Activated CD4-positive, alpha-beta T cell treated with anti-CD3 and anti-CD28 coated beads, Interleukin-2, amount 10 ng/mL, durations not matched to agents 7 days and 5 days (primary cell): ENCODE measurements at regions not wholly inside any gene's neighbourhood (a gene's known extent, or its start where the extent isn't known, plus 50 kb on each side); places are given as distances from the start of the nearest gene placed in this dataset.

Source experiments
- CTCF ChIA-PET: fragments of 350-600 bp; sonication (Branson Sonifier 250); formaldehyde crosslinking; loops from one replicate; lab custom pipeline; 2021; ENCODE audit warnings: antibody characterized with exemption; lab: Charles Lee
- POLR2A ChIA-PET: fragments of 350-600 bp; sonication (Branson Sonifier 250); formaldehyde crosslinking; loops from one replicate; lab custom pipeline; 2021; ENCODE audit warnings: antibody characterized with exemption; lab: Charles Lee
- DNase-seq: peaks from one replicate; pipeline ENCODE4 v3.0.0-alpha.2; 2020
- H3K27ac Mint-ChIP-seq: one replicate; pipeline ENCODE4 v1.8.0; 2021; ENCODE audit warnings: mild to moderate bottlenecking, moderate library complexity, mixed read lengths
- H3K27me3 Mint-ChIP-seq: one replicate; pipeline ENCODE4 v1.8.0; 2021; ENCODE audit warnings: mixed read lengths
- H3K36me3 Mint-ChIP-seq: one replicate; pipeline ENCODE4 v1.8.0; 2021; ENCODE audit warnings: low read depth, mixed read lengths
- H3K4me1 Mint-ChIP-seq: one replicate; pipeline ENCODE4 v1.8.0; 2021; ENCODE audit warnings: mixed read lengths
- H3K4me3 Mint-ChIP-seq: one replicate; pipeline ENCODE4 v1.8.0; 2021; ENCODE audit warnings: mild to moderate bottlenecking, moderate library complexity, mixed read lengths
- H3K9me3 Mint-ChIP-seq: one replicate; pipeline ENCODE4 v1.8.0; 2021; ENCODE audit warnings: mixed read lengths

- H3K4me3 Mint-ChIP-seq: no peak overlapping the region
- H3K27me3 Mint-ChIP-seq: peaks cover 19% of the 10 kb centered on the region
- POLR2A ChIA-PET: no interaction called here
- no peak overlapping the region for H3K27ac Mint-ChIP-seq
- H3K4me1 Mint-ChIP-seq: peaks cover 3% of the 10 kb centered on the region
- no peaks in the 10 kb centered on the region for H3K36me3 Mint-ChIP-seq
- CTCF ChIA-PET: no interaction called here
- DNase-seq: no peak
- peaks cover 6% of the 10 kb centered on the region for H3K9me3 Mint-ChIP-seq
These were observed 144.7 kb upstream of the IRX3 start for GRCh38 chr16:54431041-54431996.

GRCh38 chr16:54430491-54431030 is 144.0 kb upstream of the IRX3 start:
- no peak for DNase-seq
- Mint-ChIP-seq H3K4me1 (peaks cover 3% of the 10 kb centered on the region), H3K36me3 (no peaks in the 10 kb centered on the region), H3K4me3 (no peak overlapping the region), H3K27me3 (peaks cover 19% of the 10 kb centered on the region), H3K27ac (no peak overlapping the region), H3K9me3 (peaks cover 4% of the 10 kb centered on the region)
- CTCF ChIA-PET: no interaction called here
- POLR2A ChIA-PET: no interaction called here

GRCh38 chr16:54429029-54429428 is 142.4 kb upstream of the IRX3 start:
- no peak overlapping the region for H3K27ac Mint-ChIP-seq
- peaks cover 4% of the 10 kb centered on the region for H3K9me3 Mint-ChIP-seq
- CTCF ChIA-PET: no interaction called here
- H3K36me3 Mint-ChIP-seq: no peaks in the 10 kb centered on the region
- DNase-seq: no peak
- H3K4me3 Mint-ChIP-seq: no peak overlapping the region
- peaks cover 3% of the 10 kb centered on the region for H3K4me1 Mint-ChIP-seq
- peaks cover 19% of the 10 kb centered on the region for H3K27me3 Mint-ChIP-seq
- POLR2A ChIA-PET: no interaction called here

GRCh38 chr16:54426553-54426849 is 139.9 kb upstream of the IRX3 start:
- CTCF ChIA-PET: interaction anchor here (0.6 to 1.2 kb wide), 3 partner anchors 13 to 343 kb away, joined by 3 to 4 read pairs (median 3); no protein-coding TSS in a partner anchor
- POLR2A ChIA-PET: no interaction called here
- Mint-ChIP-seq H3K4me1 (peaks cover 3% of the 10 kb centered on the region), H3K27ac (no peak overlapping the region), H3K4me3 (no peak overlapping the region), H3K36me3 (no peaks in the 10 kb centered on the region), H3K9me3 (peaks cover 4% of the 10 kb centered on the region), H3K27me3 (peaks cover 19% of the 10 kb centered on the region)
- DNase-seq: no peak

- CTCF ChIA-PET: interaction anchor here (0.6 to 1.2 kb wide), 2 partner anchors 13 to 343 kb away, joined by 3 to 4 read pairs; no protein-coding TSS in a partner anchor
- DNase-seq: no peak
- peaks cover 13% of the 10 kb centered on the region for H3K27me3 Mint-ChIP-seq
- POLR2A ChIA-PET: no interaction called here
- no peak overlapping the region for H3K27ac Mint-ChIP-seq
- no peaks in the 10 kb centered on the region for H3K36me3 Mint-ChIP-seq
- H3K4me1 Mint-ChIP-seq: no peaks in the 10 kb centered on the region
- no peak overlapping the region for H3K4me3 Mint-ChIP-seq
- peaks cover 4% of the 10 kb centered on the region for H3K9me3 Mint-ChIP-seq
These were observed 139.3 kb upstream of the IRX3 start for GRCh38 chr16:54425681-54426552.

GRCh38 chr16:54425068-54425467 is 138.5 kb upstream of the IRX3 start:
- no peak for DNase-seq
- Mint-ChIP-seq H3K36me3 (no peaks in the 10 kb centered on the region), H3K9me3 (peaks cover 2% of the 10 kb centered on the region), H3K27me3 (peaks cover 7% of the 10 kb centered on the region), H3K27ac (no peak overlapping the region), H3K4me1 (no peaks in the 10 kb centered on the region), H3K4me3 (no peak overlapping the region)
- CTCF ChIA-PET: no interaction called here
- POLR2A ChIA-PET: no interaction called here

GRCh38 chr16:54424043-54424451 is 137.5 kb upstream of the IRX3 start:
- CTCF ChIA-PET: no interaction called here
- H3K27ac Mint-ChIP-seq: no peak overlapping the region

GRCh38 chr16:54422569-54422978 is 136.0 kb upstream of the IRX3 start:
- ChIA-PET CTCF (no interaction called here), POLR2A (no interaction called here)
- Mint-ChIP-seq H3K4me3 (no peak overlapping the region), H3K4me1 (no peaks in the 10 kb centered on the region), H3K27ac (no peak overlapping the region), H3K9me3 (no peaks in the 10 kb centered on the region), H3K27me3 (no peaks in the 10 kb centered on the region), H3K36me3 (no peaks in the 10 kb centered on the region)
- no peak for DNase-seq

More at GRCh38 chr16:54424043-54424451, 137.5 kb upstream of the IRX3 start:
- Mint-ChIP-seq H3K36me3 (no peaks in the 10 kb centered on the region), H3K4me1 (no peaks in the 10 kb centered on the region), H3K27me3 (peaks cover 2% of the 10 kb centered on the region), H3K4me3 (no peak overlapping the region), H3K9me3 (no peaks in the 10 kb centered on the region)
- no peak for DNase-seq
- POLR2A ChIA-PET: no interaction called here

GRCh38 chr16:54422159-54422558 is 135.6 kb upstream of the IRX3 start:
- Mint-ChIP-seq H3K27ac (no peak overlapping the region), H3K36me3 (no peaks in the 10 kb centered on the region), H3K9me3 (no peaks in the 10 kb centered on the region), H3K27me3 (no peaks in the 10 kb centered on the region), H3K4me1 (no peaks in the 10 kb centered on the region), H3K4me3 (no peak overlapping the region)
- POLR2A ChIA-PET: no interaction called here
- CTCF ChIA-PET: no interaction called here
- no peak for DNase-seq

- POLR2A ChIA-PET: no interaction called here
- no peak for DNase-seq
These were observed 134.6 kb upstream of the IRX3 start for GRCh38 chr16:54421220-54421619.

GRCh38 chr16:54418903-54419302 is 132.3 kb upstream of the IRX3 start:
- H3K4me1 Mint-ChIP-seq: no peaks in the 10 kb centered on the region
- DNase-seq: no peak
- H3K36me3 Mint-ChIP-seq: no peaks in the 10 kb centered on the region
- CTCF ChIA-PET: no interaction called here
- H3K9me3 Mint-ChIP-seq: no peaks in the 10 kb centered on the region
- H3K27ac Mint-ChIP-seq: no peak overlapping the region
- no peak overlapping the region for H3K4me3 Mint-ChIP-seq
- H3K27me3 Mint-ChIP-seq: no peaks in the 10 kb centered on the region
- POLR2A ChIA-PET: no interaction called here

More at GRCh38 chr16:54421220-54421619, 134.6 kb upstream of the IRX3 start:
- no peak overlapping the region for H3K4me3 Mint-ChIP-seq
- H3K36me3 Mint-ChIP-seq: no peaks in the 10 kb centered on the region
- no peaks in the 10 kb centered on the region for H3K27me3 Mint-ChIP-seq
- no peaks in the 10 kb centered on the region for H3K9me3 Mint-ChIP-seq
- H3K4me1 Mint-ChIP-seq: no peaks in the 10 kb centered on the region
- H3K27ac Mint-ChIP-seq: no peak overlapping the region
- CTCF ChIA-PET: no interaction called here

- ChIA-PET CTCF (interaction anchor here (0.6 kb wide), 1 partner anchor 1042 kb away, joined by 3 read pairs; no protein-coding TSS in a partner anchor), POLR2A (no interaction called here)
- no peaks in the 10 kb centered on the region for H3K4me1 Mint-ChIP-seq
- no peak for DNase-seq
- H3K36me3 Mint-ChIP-seq: no peaks in the 10 kb centered on the region
- H3K27ac Mint-ChIP-seq: no peak overlapping the region
- no peak overlapping the region for H3K4me3 Mint-ChIP-seq
- H3K9me3 Mint-ChIP-seq: no peaks in the 10 kb centered on the region
- H3K27me3 Mint-ChIP-seq: no peaks in the 10 kb centered on the region
These were observed 130.8 kb upstream of the IRX3 start for GRCh38 chr16:54417384-54417783.

GRCh38 chr16:54414671-54415070 is 128.1 kb upstream of the IRX3 start:
- H3K27ac Mint-ChIP-seq: no peak overlapping the region
- H3K4me1 Mint-ChIP-seq: no peaks in the 10 kb centered on the region
- ChIA-PET CTCF (no interaction called here), POLR2A (no interaction called here)
- no peak overlapping the region for H3K4me3 Mint-ChIP-seq
- no peaks in the 10 kb centered on the region for H3K36me3 Mint-ChIP-seq
- no peak for DNase-seq
- no peaks in the 10 kb centered on the region for H3K9me3 Mint-ChIP-seq
- no peaks in the 10 kb centered on the region for H3K27me3 Mint-ChIP-seq
